T47D (cell line): ENCODE measurements at regions not wholly inside any gene's neighbourhood (a gene's known extent, or its start where the extent isn't known, plus 50 kb on each side); places are given as distances from the start of the nearest gene placed in this dataset.
A peak's percentile ranks its signal among the peaks of the same experiment; 100 is the strongest.

Experiments used
- DNase-seq, 2 experiments: peaks; one replicate each; pipeline versions ENCODE4 v3.0.0 to v3.0.0-alpha.2; 2011 to 2012; ENCODE audit warnings: low read depth in 1 of 2, low spot score in 1 of 2
- JUND ChIP-seq: IDR thresholded peaks from 2 replicates; pipeline ENCODE4 v1.6.1; 2012; ENCODE audit warnings: low read depth
- in situ Hi-C: cut with HindIII; loops from 2 replicates; pipeline ENCODE4 v1.10.0; 2016; ENCODE audit warnings: low sequenced_read_pairs, low pct_unique_long_range_greater_than_20kb

DNA sequence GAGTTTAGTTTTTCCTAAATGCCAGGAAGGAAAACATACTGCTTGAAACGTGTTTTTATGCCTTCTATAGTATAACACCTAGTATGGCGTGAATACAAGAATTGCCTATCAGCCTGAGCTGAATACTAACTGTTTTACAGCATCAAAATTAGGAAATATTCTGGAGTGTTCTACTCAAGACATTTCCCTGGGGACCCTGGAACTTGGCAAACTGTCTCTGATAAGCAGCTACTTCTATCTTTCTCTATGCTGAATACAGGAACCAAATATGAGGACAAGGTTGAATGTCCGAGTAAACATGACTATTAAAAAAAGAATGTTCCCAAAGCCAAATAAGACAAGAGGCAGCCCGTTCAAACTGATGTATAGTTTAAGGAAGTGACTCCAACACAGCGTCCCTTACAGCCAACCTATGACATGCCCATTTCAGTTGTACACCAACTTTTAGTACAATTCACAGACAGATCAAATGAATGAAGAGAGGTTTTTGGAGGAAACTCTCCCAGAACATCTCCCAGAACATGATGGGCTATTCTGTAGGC is 951.3 kb upstream of the ACVR2A start:
- DNase-seq, result no peak
- in situ Hi-C loops, result no loop called here
- no peak for TF ChIP-seq JUND

DNA sequence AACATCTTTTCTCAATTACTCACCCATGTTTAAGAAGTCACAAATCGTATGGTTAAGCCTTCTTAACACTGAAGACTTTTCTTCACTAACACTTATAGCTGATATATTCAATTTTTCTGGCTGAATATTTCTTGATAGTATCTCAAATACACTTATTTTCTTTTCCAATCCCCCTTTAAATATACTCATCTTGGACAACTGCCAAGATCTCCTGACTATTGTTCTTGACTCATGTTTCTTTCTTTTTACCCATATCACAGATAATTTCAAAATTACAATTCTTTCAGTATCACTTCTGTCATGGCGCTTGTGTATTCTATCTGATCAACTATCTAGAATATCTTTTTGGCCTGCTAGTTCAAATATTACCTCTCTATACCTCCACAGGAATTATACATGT is 954.3 kb upstream of the ACVR2A start:
- in situ Hi-C loops, result no loop called here
- no peak for DNase-seq
- TF ChIP-seq JUND, result no peak

DNA sequence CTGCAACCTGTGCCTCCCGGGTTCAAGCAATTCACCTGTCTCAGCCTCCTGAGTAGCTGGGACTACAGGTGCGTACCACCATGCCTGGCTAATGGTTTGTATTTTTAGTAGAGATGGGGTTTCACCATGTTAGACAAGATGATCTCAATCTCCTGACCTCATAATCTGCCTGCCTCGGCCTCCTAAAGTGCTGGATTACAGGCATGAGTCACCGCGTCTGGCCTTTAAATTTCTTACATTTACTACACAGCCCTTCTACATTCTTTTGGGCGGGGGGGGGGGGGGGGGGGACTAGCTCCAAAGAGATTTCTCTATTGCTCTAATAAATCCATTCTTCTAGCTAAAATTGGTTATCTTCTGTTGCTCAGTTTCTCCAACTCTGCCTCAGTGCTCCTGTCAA is 964.9 kb upstream of the ACVR2A start:
- in situ Hi-C loops, result no loop called here
- TF ChIP-seq JUND, result no peak
- DNase-seq, result no peak

DNA sequence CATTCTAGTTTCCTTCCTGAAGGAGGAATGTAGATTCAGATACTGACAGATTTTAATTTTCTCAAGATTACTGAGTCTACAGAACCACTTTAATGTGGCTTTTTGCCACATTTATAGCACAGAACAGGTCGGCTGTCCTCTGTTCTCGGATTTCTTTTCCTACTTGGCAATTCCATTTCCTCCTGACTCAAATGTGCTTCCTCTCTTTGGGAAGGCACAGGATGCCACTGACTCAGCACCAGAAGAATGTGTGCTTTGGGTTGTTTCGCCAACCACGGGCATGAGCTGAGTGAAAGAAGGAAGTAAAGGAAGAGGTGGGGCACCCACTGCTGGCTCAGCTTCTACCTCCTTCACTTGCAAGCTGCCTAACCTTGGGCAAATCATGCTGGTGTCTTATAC is 970.6 kb upstream of the ACVR2A start:
- in situ Hi-C loops, result no loop called here
- no peak for TF ChIP-seq JUND
- peak in 1 of 2 experiments; percentile 62 for DNase-seq

DNA sequence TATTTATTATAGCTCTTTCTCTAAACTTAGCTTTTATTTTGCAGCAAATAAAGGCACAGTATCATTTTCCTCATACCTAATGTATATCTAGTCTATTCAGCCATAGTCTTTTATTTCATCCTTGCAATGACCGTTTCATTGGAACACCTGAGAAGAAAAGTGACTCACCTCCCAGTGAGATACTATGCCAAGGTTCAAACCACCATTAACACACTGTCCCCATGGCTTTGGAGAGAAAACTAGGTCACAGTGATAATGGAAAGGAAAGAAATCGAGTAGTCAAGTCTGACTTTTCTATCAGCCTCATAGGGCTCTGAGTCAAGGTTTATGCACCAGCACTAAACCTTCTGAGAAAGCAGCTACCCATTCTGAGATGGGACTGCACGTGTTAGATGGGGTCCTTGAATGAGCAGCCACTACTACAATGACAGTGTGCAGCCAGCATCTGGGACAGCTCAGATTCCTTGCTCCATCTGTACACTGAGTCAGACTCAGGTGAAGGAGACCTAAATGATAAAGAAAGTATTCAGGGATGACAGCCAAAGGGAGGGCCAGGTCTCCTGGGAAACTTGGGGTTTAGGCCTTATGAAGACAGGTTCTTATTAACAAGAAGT is 971.1 kb upstream of the ACVR2A start:
- DNase-seq, result peak in 1 of 2 experiments; percentile 10
- in situ Hi-C loops, result no loop called here
- TF ChIP-seq JUND, result no peak

DNA sequence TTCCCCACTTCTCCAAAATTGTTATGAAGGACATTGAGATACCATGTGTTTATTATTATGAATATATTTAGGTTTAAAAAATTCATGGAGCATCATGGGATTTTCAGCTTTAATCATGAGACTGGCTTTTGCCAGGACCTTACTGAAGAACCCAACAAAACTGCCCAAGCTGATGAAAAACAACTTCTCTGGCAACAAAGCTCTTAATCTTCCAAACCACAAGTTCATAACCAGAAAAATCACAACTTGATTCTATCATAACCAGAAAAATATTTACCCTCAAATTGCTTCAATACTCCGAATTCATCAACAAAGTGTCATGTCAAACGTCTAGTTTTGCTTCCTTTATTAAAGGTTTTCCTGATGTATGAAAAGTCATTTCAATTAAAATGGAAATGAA is 971.8 kb upstream of the ACVR2A start:
- TF ChIP-seq JUND, result no peak
- DNase-seq, result no peak
- in situ Hi-C loops, result no loop called here

DNA sequence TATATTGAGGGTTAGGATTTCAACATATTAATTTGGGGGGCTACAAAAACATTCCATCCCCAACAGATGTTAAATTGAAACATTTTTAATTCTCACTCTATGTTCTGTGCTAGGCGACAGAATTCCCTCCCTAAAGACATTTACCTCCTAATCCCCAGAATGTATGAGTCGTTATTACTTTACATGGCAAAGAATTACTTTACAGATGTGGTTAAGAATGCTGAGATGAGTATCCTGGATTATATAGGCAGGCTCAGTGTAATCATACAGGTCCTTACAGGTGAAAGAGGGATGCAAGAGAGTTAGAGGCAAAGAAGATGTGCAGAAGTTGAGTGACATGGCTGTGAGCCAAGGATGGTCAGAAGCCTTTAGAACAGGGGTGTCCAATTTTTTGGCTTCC is 974.1 kb upstream of the ACVR2A start:
- TF ChIP-seq JUND, result no peak
- in situ Hi-C loops, result no loop called here
- DNase-seq, result no peak

DNA sequence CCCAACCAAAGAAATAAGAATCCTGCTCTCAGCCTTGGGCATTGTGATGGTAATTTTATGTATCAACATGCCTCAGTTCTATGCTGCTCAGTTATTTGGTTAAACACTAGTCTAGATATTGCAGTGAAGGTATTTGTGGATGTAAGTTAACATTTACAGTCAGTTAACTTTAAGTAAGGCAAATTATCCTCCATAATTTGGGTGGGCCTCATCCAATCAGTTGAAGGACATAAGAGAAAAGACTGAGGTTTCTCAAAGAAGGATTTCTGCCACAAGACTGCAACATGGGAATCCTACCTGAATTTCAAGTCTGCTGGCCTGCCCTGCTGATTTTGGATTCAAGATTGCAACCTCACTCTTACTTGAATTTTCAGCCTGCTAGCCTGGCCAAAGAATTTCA is 975.5 kb upstream of the ACVR2A start:
- in situ Hi-C loops, result no loop called here
- DNase-seq, result no peak
- TF ChIP-seq JUND, result no peak

DNA sequence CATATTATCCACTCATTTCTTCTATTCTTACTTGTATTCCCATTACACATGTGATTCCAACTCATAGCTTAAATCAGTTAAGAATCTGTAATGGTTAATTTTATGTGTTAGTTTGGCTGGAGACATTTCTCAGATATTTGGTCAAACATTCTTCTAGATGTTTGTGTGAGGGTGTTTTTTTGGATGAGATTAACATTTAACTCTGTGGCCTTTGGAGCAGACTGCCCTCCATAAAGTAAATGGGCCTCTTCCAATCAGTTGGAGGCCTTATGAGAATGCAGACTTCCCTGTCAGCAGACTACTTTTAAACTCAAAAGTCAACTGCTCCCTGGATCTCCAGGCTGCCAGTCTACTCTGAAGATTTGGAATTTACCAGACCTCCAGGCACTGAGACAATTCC is 976.8 kb upstream of the ACVR2A start:
- TF ChIP-seq JUND, result no peak

DNA sequence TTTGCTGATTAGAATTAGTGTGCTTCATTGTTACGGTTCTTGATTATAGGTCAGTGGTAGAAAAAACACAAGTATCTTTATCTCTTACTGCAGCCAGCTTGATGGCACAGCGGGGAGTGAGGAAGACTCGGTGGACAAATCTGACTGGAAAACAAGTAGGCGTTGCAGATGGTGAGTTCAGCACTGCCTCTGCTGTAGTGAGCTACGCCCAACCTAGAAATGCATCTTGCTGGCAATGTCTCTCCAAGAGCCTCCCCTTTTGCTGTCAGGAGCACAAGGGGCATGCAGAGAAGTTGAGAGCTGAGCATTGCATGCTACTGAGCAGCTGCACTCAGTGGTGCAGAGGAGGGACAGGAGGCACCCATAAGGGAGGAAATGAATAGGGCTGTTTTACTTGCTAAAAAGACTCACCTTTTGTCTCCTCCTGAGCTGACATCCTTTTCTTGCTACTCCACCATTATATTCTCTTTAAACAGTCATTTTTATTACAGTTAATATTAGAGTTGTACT is 977.3 kb upstream of the ACVR2A start:
- TF ChIP-seq JUND, result no peak
- DNase-seq, result no peak
- in situ Hi-C loops, result no loop called here

More for the DNA sequence above, 976.8 kb upstream of the ACVR2A start:
- DNase-seq, result no peak
- in situ Hi-C loops, result no loop called here

DNA sequence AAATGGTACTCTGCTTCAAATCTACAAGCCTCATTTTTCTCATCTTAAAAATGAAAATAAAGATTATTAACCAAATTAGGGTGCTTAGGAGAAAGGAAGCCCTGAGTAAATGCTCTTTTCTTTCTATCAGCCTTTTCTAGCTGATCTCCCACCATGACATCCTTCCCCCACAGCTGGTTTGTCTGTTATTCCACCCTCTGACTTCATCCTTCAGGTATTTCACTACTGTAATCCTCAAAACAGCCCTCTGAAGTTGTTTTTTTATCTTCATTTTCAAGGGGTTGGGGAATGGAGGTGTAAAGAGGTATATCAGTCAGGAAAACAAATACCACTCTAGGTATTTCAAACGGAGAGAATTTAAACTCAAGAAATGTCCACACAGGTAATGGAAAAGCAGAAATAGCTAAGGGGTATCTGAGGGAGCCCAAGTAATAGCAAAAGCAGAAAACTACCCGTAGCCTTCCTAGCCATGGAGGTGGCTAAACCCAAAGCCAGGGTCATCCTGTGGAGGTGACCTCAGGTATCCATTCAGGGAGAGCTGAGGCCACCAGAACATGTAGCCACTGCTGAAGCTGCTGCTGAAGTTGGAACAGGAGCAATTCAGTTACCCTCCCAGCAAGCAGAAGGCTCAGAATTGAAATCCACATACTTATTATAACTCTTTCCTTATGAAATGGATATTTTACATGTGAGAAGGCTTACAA is 990.9 kb upstream of the ACVR2A start:
- no peak for DNase-seq
- in situ Hi-C loops, result no loop called here
- TF ChIP-seq JUND, result no peak

DNA sequence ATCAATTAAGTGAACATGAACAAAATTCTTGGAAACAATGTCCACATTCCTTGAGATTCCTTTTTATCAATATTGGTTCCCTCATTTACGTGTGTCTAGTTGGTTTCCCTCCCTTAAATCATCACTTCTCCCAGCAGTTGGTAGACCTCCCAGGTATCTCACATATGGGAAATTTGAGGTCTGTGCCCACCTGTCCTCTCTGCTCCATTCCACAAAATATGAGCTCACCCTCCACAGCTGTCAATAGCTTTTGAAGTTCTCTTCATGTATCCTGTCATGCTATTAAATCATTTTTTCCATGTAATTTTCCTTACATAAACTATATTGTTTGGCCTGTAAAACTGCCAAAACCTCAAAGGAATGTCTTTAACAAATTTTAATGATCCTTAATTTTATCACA is 992.2 kb upstream of the ACVR2A start:
- in situ Hi-C loops, result no loop called here
- DNase-seq, result no peak
- no peak for TF ChIP-seq JUND

DNA sequence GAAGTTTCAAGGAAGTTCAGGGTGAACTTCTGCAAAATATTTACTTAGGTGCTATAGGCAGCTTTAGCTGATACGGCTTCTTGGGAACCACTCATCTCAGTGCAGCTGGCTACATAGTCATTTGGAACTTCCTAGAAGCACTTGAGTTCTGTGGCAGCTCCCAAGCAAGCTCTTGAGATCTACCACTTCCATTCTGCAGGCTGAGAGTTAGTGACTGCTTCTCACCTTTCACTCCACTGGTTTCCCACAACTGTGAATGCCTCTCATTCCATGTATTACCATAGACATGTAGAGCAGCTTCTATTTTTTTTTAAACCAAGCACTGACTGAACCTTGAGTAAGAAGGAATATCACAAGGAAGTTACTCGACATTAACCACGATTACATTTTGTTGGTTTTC is 994.1 kb upstream of the ACVR2A start:
- no peak for DNase-seq
- TF ChIP-seq JUND, result no peak
- in situ Hi-C loops, result no loop called here

DNA sequence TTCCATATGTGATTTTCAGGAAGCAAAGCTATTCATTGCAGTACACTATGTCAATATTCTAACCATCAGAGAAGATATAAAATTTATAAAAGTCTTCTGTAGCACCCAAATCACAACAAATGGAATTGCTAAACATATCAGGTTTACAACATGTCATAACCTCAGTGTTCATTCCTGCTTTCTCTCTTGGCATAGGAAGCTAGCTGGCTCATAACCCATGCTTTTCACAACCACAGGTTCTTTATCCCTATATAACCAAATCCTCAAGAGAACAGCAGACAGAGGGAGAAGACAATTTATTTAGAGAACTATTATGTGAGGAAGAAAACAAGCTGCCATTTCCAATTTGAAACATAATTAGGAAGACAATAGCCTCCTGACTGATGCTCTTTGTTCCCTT is 997.0 kb upstream of the ACVR2A start:
- no peak for TF ChIP-seq JUND
- no peak for DNase-seq
- in situ Hi-C loops, result no loop called here
